Common myeloid progenitor, CD34-positive (primary cell): ENCODE measurements at regions not wholly inside any gene's neighbourhood (a gene's known extent, or its start where the extent isn't known, plus 50 kb on each side); places are given as distances from the start of the nearest gene placed in this dataset.
"Not testable (repeated sequence)": the region's sequence is repeated elsewhere in the genome, so short reads cannot be mapped to it uniquely, and the experiment has no call there.

ENCODE experiments used
- CTCF ChIA-PET: fragments of 350-600 bp; sonication (Branson Sonifier 250); formaldehyde crosslinking; loops from one replicate; lab custom pipeline; 2021; ENCODE audit warnings: antibody characterized with exemption; lab: Charles Lee
- POLR2A ChIA-PET: fragments of 350-600 bp; sonication (Branson Sonifier 250); formaldehyde crosslinking; loops from one replicate; lab custom pipeline; 2021; ENCODE audit warnings: antibody characterized with exemption; lab: Charles Lee
- DNase-seq, 3 donors: peaks; one replicate each; pipeline versions ENCODE4 v3.0.0 to v3.0.0-alpha.2; 2013
- H3K27ac ChIP-seq, 2 experiments: 1 replicate in 1 of 2; 2 replicates in 1 of 2; pipeline ENCODE4 v1.7.0; 2013; ENCODE audit warnings: inconsistent platforms in 2 of 2, low read length in 2 of 2, mild to moderate bottlenecking in 2 of 2, low read depth in 1 of 2, moderate library complexity in 1 of 2; ENCODE audit not compliant: severe bottlenecking in 2 of 2, insufficient read depth in 1 of 2, poor library complexity in 1 of 2
- H3K27me3 ChIP-seq, 5 experiments: replicated peaks in 2 of 5; 1 replicate in 3 of 5; 2 replicates in 2 of 5; pipeline versions ENCODE4 v1.6.1 to v1.7.0; 2013; ENCODE audit warnings: low read length in 4 of 5, mild to moderate bottlenecking in 2 of 5, moderate library complexity in 2 of 5, inconsistent platforms in 1 of 5; ENCODE audit not compliant: insufficient read depth in 5 of 5, control insufficient read depth in 4 of 5
- H3K36me3 ChIP-seq, 4 experiments: 1 replicate in 2 of 4; 2 replicates in 2 of 4; pipeline versions ENCODE4 v1.6.1 to v1.7.0; 2013; ENCODE audit warnings: low read length in 3 of 4, control low read depth in 1 of 4, mild to moderate bottlenecking in 1 of 4; ENCODE audit not compliant: control insufficient read depth in 4 of 4, insufficient read depth in 4 of 4
- H3K4me1 ChIP-seq, 4 experiments: 1 replicate in 3 of 4; 2 replicates in 1 of 4; pipeline versions ENCODE4 v1.6.1 to v1.7.1; 2013; ENCODE audit warnings: low read length in 3 of 4, mild to moderate bottlenecking in 3 of 4, control low read depth in 1 of 4, inconsistent platforms in 1 of 4, moderate library complexity in 1 of 4; ENCODE audit not compliant: control insufficient read depth in 4 of 4, insufficient read depth in 4 of 4; ENCODE audit errors: control extremely low read depth in 1 of 4
- H3K4me3 ChIP-seq, 7 experiments: 1 replicate in 4 of 7; 2 replicates in 3 of 7; pipeline versions ENCODE4 v1.5.1 to v1.7.0; 2013; ENCODE audit warnings: mild to moderate bottlenecking in 7 of 7, low read length in 6 of 7, moderate library complexity in 6 of 7, inconsistent platforms in 2 of 7, low read depth in 2 of 7, control low read depth in 1 of 7; ENCODE audit not compliant: insufficient read depth in 4 of 7, control insufficient read depth in 1 of 7; ENCODE audit errors: extremely low read depth in 1 of 7
- H3K9me3 ChIP-seq, 5 experiments: 1 replicate in 4 of 5; 2 replicates in 1 of 5; pipeline versions ENCODE4 v1.6.1 to v1.7.1; 2013; ENCODE audit warnings: low read length in 4 of 5, mild to moderate bottlenecking in 2 of 5, inconsistent platforms in 1 of 5, low read depth in 1 of 5, moderate library complexity in 1 of 5; ENCODE audit not compliant: control insufficient read depth in 4 of 5, insufficient read depth in 2 of 5; ENCODE audit errors: control extremely low read depth in 1 of 5
- whole genome bisulfite sequencing: methylation state at CpG from one replicate; pipeline ENCODE4 v1.1.5; 2013; ENCODE audit not compliant: insufficient coverage; 5-methylcytosine and 5-hydroxymethylcytosine counted together

- DNase-seq, result no peak
- POLR2A ChIA-PET, result no interaction called here
- WGBS, result 100% methylated on average over 2 of the region's 2 CpGs
- CTCF ChIA-PET, result no interaction called here
- Histone ChIP-seq H3K27ac (no peak overlapping the region), H3K4me3 (no peak overlapping the region), H3K4me1 (no peaks in the 10 kb centered on the region), H3K27me3 (no peaks in the 10 kb centered on the region), H3K36me3 (no peaks in the 10 kb centered on the region), H3K9me3 (peaks cover 0 to 4% (median 0%) of the 10 kb centered on the region in 5 experiments)
Measured at GRCh38 chr14:53840444-53840843, 116.2 kb downstream of the BMP4 start.

GRCh38 chr14:53838374-53838773, 118.3 kb downstream of the BMP4 start:
- no peaks in the 10 kb centered on the region for H3K4me1 ChIP-seq
- H3K36me3 ChIP-seq, result no peaks in the 10 kb centered on the region
- WGBS, result 67% methylated on average over 3 of the region's 4 CpGs
- peaks cover 0 to 4% (median 0%) of the 10 kb centered on the region in 5 experiments for H3K9me3 ChIP-seq
- DNase-seq, result no peak
- no peak overlapping the region for H3K4me3 ChIP-seq
- ChIA-PET CTCF (no interaction called here), POLR2A (no interaction called here)
- H3K27me3 ChIP-seq, result peaks cover 0 to 2% (median 0%) of the 10 kb centered on the region in 5 experiments
- no peak overlapping the region for H3K27ac ChIP-seq

DNA sequence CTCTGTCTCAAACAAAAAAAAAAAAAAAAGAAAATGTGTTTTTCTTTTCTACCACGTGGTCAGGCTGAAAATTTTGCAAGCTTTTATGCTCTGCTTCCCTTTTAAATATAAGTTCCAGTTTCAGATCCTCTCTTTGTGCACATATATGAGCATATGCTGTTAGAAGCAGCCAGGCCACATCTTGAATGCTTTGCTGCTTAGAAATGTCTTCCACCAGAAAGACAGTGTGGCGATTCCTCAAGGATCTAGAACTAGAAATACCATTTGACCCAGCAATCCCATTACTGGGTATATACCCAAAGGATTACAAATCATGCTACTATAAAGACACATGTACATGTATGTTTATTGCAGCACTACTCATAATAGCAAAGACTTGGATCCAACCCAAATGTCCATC, 119.0 kb downstream of the BMP4 start:
- H3K4me3 ChIP-seq, H3K4me1 ChIP-seq, H3K9me3 ChIP-seq, CTCF ChIA-PET, H3K27ac ChIP-seq, H3K36me3 ChIP-seq, DNase-seq, H3K27me3 ChIP-seq, POLR2A ChIA-PET: not testable (repeated sequence)
- 100% methylated on average over 1 of the region's 2 CpGs for WGBS

DNA sequence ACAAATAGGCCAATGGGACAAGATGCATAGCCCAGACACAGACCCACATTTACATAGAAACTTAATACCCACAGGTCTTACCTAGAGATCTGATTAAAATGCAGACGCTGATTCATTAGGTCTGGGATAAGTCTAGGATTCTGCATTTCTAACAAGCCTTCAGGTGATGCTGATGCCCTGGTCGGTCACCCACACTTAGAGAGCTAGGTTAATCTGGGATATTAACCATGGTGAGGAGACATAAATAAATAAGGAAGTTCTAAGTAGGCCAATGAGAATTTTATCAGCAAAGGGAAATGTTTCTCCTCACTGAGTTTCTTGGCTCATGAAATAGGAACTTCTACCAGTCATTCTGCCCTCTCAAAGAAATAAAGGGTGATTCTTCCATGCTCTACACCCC, 120.1 kb downstream of the BMP4 start:
- H3K36me3 ChIP-seq, result no peaks in the 10 kb centered on the region
- CTCF ChIA-PET, result no interaction called here
- POLR2A ChIA-PET, result no interaction called here
- no peak for DNase-seq
- H3K9me3 ChIP-seq, result peaks cover 0 to 4% (median 0%) of the 10 kb centered on the region in 5 experiments
- 100% methylated on average over 1 of the region's 2 CpGs for WGBS
- no peak overlapping the region for H3K27ac ChIP-seq
- H3K4me3 ChIP-seq, result no peak overlapping the region
- H3K27me3 ChIP-seq, result peaks cover 0 to 2% (median 0%) of the 10 kb centered on the region in 5 experiments
- no peaks in the 10 kb centered on the region for H3K4me1 ChIP-seq

DNA sequence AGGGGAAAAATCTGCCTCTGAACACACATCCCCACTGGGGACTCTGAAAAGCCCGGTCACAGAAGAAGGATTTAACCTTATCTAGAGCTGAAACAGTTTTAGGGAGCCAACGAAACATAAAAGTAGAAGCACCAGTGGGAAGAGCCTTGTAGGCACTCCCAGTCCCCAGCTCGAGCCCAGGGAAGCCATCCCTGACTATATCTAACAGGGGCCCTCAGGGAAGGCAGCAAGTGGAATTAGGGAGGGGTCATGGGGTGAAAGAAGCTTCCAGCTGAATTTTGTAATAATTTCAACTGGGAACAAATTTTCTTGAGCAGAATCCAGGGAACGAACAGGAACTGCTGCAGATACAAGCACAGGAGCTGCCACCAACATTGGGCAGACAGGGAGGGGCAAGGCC, 127.8 kb downstream of the BMP4 start:
- ChIA-PET CTCF (no interaction called here), POLR2A (no interaction called here)
- no peak for DNase-seq
- Histone ChIP-seq H3K27me3 (no peaks in the 10 kb centered on the region), H3K36me3 (no peaks in the 10 kb centered on the region), H3K27ac (no peak overlapping the region), H3K4me1 (no peaks in the 10 kb centered on the region), H3K4me3 (no peak overlapping the region), H3K9me3 (no peaks in the 10 kb centered on the region)
- 69% methylated on average over 4 of the region's 4 CpGs for WGBS

DNA sequence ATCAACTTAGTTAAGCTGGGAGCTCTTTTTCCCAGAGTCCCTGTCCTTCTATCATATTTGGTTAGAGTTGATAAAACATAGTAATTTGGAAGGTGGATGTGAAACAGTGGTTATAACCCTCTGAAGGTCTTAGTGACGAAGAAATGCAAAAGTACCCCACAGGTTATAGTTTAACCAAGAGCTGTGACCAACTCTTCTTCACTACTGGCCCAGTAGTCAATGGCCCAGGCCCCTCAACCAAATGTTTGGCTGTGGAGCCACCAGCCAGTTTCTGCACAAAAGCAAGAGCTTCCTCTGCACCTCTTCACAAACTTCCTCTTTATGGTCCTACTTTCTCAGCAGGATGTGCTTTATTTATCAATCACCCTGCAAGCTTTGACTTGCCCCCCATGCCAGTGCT, 132.6 kb downstream of the BMP4 start:
- 100% methylated on average over 1 of the region's 1 CpG for WGBS
- Histone ChIP-seq H3K36me3 (no peaks in the 10 kb centered on the region), H3K4me1 (no peaks in the 10 kb centered on the region), H3K4me3 (no peak overlapping the region), H3K27ac (no peak overlapping the region), H3K9me3 (no peaks in the 10 kb centered on the region), H3K27me3 (no peaks in the 10 kb centered on the region)
- DNase-seq, result no peak
- CTCF ChIA-PET, result no interaction called here
- POLR2A ChIA-PET, result no interaction called here

DNA sequence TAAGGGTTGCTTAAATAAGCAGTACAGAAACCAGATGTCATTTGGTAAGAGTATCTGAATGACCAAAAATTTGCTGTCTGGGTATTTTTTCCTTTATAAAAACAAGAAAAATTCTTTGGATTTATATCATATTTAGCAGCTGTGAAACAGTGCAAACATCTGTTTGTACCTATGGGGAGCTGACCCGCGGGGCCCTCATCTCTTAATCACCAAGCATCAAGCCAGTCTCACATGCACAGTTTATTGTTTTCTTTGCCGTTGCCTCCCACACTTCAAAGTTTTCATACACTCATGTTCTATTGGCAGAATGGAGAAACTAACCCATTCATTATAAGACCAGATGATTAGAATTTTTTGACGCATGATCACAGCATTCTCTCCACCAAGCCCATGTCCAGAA, 142.2 kb downstream of the BMP4 start:
- ChIA-PET CTCF (no interaction called here), POLR2A (no interaction called here)
- Histone ChIP-seq H3K9me3 (no peaks in the 10 kb centered on the region), H3K27ac (no peak overlapping the region), H3K4me1 (no peaks in the 10 kb centered on the region), H3K27me3 (no peaks in the 10 kb centered on the region), H3K36me3 (no peaks in the 10 kb centered on the region), H3K4me3 (no peak overlapping the region)
- WGBS, result 96% methylated on average over 3 of the region's 4 CpGs
- no peak for DNase-seq
